Muscle layer of duodenum (tissue), 2 donors: ENCODE measurements at regions not wholly inside any gene's neighbourhood (a gene's known extent, or its start where the extent isn't known, plus 50 kb on each side); places are given as distances from the start of the nearest gene placed in this dataset.

Experiments
- H3K27ac ChIP-seq: one replicate; pipeline ENCODE4 v1.7.0; 2013; ENCODE audit warnings: mild to moderate bottlenecking, low read length
- H3K27me3 ChIP-seq: one replicate; pipeline ENCODE4 v1.7.0; 2013; ENCODE audit warnings: low read depth, mild to moderate bottlenecking, control low read depth, low read length
- H3K36me3 ChIP-seq, 2 donors: one replicate each; pipeline ENCODE4 v1.7.0; 2013; ENCODE audit warnings: low read length in 2 of 2, control low read depth in 1 of 2, mild to moderate bottlenecking in 1 of 2; ENCODE audit not compliant: insufficient read depth in 2 of 2, control insufficient read depth in 1 of 2
- H3K4me1 ChIP-seq, 2 donors: one replicate each; pipeline ENCODE4 v1.7.0; 2013; ENCODE audit warnings: low read length in 2 of 2, mild to moderate bottlenecking in 2 of 2, control low read depth in 1 of 2, moderate library complexity in 1 of 2; ENCODE audit not compliant: insufficient read depth in 2 of 2, control insufficient read depth in 1 of 2
- H3K4me3 ChIP-seq, 2 donors: one replicate each; pipeline ENCODE4 v1.7.0; 2013; ENCODE audit warnings: low read length in 2 of 2, low read depth in 1 of 2, mild to moderate bottlenecking in 1 of 2
- H3K9me3 ChIP-seq, 2 donors: one replicate each; pipeline ENCODE4 v1.7.0; 2013; ENCODE audit warnings: low read length in 2 of 2, control low read depth in 1 of 2, mild to moderate bottlenecking in 1 of 2; ENCODE audit not compliant: control insufficient read depth in 1 of 2
- donor health status: healthy.

DNA sequence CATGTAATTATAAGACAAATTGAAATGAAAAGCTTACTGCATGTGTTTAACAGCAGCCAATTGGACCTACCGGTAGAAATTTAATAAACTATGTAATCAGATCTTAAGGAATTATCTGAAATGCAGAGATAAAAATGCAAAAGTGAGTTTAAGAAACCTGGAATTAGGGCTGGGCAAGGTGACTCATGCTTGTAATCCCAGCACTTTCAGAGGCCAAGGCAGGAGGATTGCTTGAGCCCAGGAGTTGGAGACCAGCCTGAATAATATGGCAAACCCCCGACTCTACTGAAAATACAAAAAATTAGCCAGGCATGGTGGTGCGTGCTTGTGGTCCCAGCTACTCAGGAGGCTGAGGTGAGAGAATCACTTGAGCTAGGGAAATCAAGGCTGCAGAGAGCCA, 74.1 kb downstream of the HFE start:
- no peak overlapping the region for H3K27ac ChIP-seq
- H3K27me3 ChIP-seq: no peaks in the 10 kb centered on the region
- H3K4me3 ChIP-seq: no peak overlapping the region
- peaks cover 6 to 10% of the 10 kb centered on the region in 2 donors for H3K4me1 ChIP-seq
- H3K9me3 ChIP-seq: no peaks in the 10 kb centered on the region
- H3K36me3 ChIP-seq: peaks cover 0 to 4% of the 10 kb centered on the region in 2 donors

DNA sequence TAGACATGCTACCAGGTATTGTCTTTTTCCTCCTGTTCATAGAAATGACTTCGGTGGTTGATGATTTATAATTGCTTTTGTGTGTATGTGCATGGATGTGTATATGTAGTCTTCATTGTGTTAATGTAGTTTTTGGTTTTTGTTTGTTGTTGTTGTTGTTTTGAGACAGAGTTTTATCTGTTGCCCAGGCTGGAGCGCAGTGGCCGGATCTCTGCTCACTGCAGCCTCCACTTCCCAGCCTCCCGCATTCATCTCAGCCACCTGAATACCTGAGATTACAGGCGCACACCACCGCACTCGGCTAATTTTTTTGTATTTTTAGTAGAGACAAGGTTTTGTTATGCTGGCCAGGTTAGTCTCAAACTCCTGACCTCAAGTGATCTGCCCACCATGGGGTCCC, 75.2 kb downstream of the HFE start:
- peaks cover 0 to 4% of the 10 kb centered on the region in 2 donors for H3K36me3 ChIP-seq
- H3K9me3 ChIP-seq: no peaks in the 10 kb centered on the region
- no peaks in the 10 kb centered on the region for H3K27me3 ChIP-seq
- H3K4me3 ChIP-seq: no peak overlapping the region
- H3K27ac ChIP-seq: no peak overlapping the region
- peaks cover 6 to 10% of the 10 kb centered on the region in 2 donors for H3K4me1 ChIP-seq

- Histone ChIP-seq H3K27ac (peak overlapping the region; percentile 74), H3K4me1 (peaks cover 6 to 10% of the 10 kb centered on the region in 2 donors), H3K9me3 (no peaks in the 10 kb centered on the region), H3K4me3 (peak overlapping the region in 1 of 2 donors; percentile 28), H3K27me3 (no peaks in the 10 kb centered on the region), H3K36me3 (peaks cover 0 to 4% of the 10 kb centered on the region in 2 donors)
Observed at GRCh38 chr6:26163427-26164119, 76.3 kb downstream of the HFE start.

- Histone ChIP-seq H3K4me1 (peaks cover 6 to 10% of the 10 kb centered on the region in 2 donors), H3K4me3 (no peak overlapping the region), H3K27ac (no peak overlapping the region), H3K36me3 (peaks cover 0 to 4% of the 10 kb centered on the region in 2 donors), H3K9me3 (no peaks in the 10 kb centered on the region), H3K27me3 (no peaks in the 10 kb centered on the region)
Observed at GRCh38 chr6:26164120-26164505, 76.9 kb downstream of the HFE start.

- H3K27me3 ChIP-seq: no peaks in the 10 kb centered on the region
- no peak overlapping the region for H3K27ac ChIP-seq
- no peak overlapping the region for H3K4me3 ChIP-seq
Observed at GRCh38 chr6:26165261-26165790, 78.1 kb downstream of the HFE start.

DNA sequence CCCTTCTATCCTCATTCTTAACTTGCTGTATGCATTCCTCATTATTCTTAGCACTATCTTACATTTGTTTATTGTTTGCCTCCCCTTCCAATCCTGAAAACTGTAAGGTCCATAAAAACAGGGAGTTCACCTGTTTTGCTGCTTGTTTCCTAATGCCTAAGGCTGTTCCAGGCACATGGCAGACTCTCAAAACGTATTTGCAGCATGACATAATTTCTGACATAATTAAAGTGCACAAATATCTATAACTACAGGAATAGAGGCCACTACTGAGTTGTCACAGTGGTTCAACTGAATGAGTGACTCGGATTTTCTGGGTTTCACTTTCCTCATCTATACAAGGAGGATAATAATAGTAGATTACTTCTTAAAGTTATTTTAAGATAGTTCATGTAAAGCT, 83.0 kb downstream of the HFE start:
- Histone ChIP-seq H3K27me3 (no peaks in the 10 kb centered on the region), H3K4me1 (peaks cover 0 to 9% of the 10 kb centered on the region in 2 donors), H3K36me3 (no peaks in the 10 kb centered on the region), H3K9me3 (no peaks in the 10 kb centered on the region), H3K27ac (no peak overlapping the region), H3K4me3 (no peak overlapping the region)

More at GRCh38 chr6:26165261-26165790, 78.1 kb downstream of the HFE start:
- Histone ChIP-seq H3K4me1 (no peaks in the 10 kb centered on the region), H3K9me3 (no peaks in the 10 kb centered on the region), H3K36me3 (peaks cover 0 to 4% of the 10 kb centered on the region in 2 donors)

DNA sequence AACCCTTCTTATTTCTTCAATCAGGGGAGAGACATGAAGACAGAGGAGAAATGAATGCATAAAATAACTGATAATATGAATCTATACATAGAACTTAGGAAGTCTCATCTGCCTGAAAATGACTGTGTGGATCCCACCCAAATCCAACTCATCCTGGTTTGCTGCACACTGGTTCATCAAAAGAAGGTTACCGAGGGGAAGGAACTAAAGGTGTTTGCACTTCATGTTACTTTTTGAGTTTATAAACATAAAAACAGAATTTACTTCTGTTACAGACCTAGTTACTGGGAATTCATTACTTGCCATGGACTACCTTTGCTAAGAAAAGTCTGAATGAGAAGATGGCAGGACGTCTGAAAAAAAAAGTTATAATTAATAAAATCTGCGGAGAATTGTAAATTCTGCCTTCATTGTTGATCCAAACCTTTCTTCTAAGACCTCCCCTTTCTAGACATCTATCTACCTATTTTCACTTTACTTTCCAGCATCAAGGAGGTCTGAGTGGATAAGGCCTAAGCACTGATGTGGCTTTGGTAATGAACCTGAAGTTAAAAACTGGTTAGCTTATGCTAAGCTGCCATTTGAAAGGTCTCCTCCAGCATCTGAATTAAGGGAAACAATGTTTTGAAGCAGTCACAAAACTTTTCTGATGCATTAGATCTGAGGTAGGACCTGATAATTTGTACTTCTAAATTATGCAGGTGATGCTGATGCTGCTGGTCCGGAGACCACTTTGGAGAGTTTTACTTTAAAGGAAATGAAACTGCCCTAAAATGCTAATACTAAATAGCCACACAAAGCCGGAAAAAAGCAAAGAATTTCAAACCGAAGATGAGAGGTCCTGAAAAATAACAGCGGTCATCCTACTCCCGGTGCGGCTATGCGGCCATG, 84.0 kb downstream of the HFE start:
- Histone ChIP-seq H3K36me3 (no peaks in the 10 kb centered on the region), H3K4me1 (peaks cover 0 to 9% of the 10 kb centered on the region in 2 donors), H3K27ac (peak overlapping the region; percentile 99), H3K9me3 (no peaks in the 10 kb centered on the region), H3K4me3 (peak overlapping the region; percentile 71 to 85), H3K27me3 (no peaks in the 10 kb centered on the region)

DNA sequence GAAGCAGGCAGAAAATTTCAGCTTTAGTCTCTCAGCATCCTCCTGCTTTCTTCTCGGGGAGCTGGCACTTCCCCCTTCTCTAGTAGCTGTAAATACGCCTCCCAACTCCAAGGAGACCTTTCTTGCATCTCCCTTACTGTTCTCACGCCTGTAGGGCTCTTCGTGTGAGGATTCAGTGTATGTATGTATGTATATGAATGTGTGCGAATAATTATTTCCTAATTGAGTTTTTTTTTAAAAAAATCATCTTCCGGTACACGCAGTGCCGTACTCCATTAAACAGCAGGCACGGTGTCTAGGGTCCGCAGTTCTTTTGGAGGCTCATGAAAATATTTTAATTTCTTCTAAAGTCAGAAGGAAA, 85.4 kb downstream of the HFE start:
- Histone ChIP-seq H3K4me1 (peaks cover 0 to 9% of the 10 kb centered on the region in 2 donors), H3K4me3 (peak overlapping the region; percentile 71 to 85), H3K27me3 (no peaks in the 10 kb centered on the region), H3K27ac (peak overlapping the region; percentile 99), H3K9me3 (no peaks in the 10 kb centered on the region), H3K36me3 (no peaks in the 10 kb centered on the region)

DNA sequence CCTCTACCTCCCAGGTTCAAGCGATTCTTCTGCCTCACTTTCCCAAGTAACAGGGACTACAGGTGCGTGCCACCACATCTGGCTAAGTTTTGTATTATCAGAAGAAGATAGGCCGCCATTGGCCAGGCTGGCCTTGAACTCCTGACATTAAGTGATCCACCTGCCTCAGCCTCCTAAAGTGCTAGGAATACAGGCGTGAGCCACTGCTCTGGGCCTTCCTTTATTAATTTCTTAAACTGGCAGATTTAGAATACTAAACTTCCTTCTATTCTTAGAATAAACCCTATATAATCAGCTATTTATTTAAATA, 86.6 kb downstream of the HFE start:
- Histone ChIP-seq H3K4me3 (no peak overlapping the region), H3K27me3 (no peaks in the 10 kb centered on the region), H3K36me3 (no peaks in the 10 kb centered on the region), H3K4me1 (peaks cover 0 to 9% of the 10 kb centered on the region in 2 donors), H3K9me3 (no peaks in the 10 kb centered on the region), H3K27ac (no peak overlapping the region)

DNA sequence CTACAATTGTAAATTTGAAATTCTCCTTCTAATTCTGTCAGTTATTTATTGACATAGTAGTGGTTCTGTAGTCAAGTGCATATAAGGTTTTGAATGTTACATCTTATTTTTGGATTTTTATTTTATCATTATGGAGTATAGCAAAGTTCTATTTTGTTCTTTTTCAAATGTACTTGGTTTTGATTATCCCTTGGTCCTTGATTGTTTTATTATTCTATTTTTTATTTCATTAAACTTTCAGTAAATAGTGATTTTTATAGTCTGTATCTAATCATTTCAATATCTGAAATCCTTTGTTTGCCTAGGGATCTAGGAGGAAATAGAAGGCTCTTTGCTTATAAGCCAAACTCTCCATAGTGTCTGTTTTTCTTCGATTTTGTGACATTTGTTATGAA, 87.8 kb downstream of the HFE start:
- no peak overlapping the region for H3K27ac ChIP-seq
- peaks cover 0 to 9% of the 10 kb centered on the region in 2 donors for H3K4me1 ChIP-seq
- H3K4me3 ChIP-seq: no peak overlapping the region

DNA sequence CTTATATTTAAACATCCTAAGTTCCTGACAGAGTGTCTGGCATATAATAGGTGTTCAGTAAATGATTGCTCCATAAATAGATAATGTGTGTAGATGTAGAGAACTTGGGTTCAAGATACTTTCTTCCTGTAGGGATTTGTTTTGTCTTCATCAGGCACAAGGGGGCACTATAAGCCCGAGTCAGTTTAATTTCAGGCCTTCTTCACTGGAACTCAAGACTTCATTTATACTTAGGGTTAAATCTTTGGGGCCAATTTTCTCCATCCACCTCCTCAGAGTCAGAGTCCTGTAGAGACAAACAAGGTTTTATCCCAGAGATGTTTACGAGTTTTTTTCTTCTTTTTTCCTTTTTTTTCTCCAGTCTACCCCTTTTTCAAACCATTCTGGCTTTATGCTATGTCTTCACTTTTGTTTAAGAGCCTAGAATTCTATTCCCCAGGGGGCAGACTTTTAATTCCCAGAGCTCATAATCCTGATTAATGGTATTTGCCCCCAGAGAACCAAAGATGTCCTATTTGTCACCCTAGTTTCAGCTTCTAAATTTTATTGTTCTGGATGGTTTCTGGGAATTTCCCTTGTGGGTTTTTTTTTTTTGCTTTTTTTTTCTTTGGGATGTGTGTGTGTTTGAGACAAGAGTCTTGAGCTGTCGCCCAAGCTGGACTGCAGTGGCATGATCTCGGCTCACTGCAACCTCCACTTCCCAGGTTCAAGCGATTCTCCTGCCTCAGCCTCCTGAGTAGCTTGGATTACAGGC, 88.4 kb downstream of the HFE start:
- peaks cover 0 to 9% of the 10 kb centered on the region in 2 donors for H3K4me1 ChIP-seq
- H3K27ac ChIP-seq: no peak overlapping the region

More for the DNA sequence above, 87.8 kb downstream of the HFE start:
- Histone ChIP-seq H3K27me3 (no peaks in the 10 kb centered on the region), H3K9me3 (no peaks in the 10 kb centered on the region), H3K36me3 (no peaks in the 10 kb centered on the region)

More for the DNA sequence above, 88.4 kb downstream of the HFE start:
- H3K9me3 ChIP-seq: no peaks in the 10 kb centered on the region
- H3K4me3 ChIP-seq: no peak overlapping the region
- H3K27me3 ChIP-seq: no peaks in the 10 kb centered on the region
- H3K36me3 ChIP-seq: no peaks in the 10 kb centered on the region
